ENCODE measurements at regions not wholly inside any gene's neighbourhood (a gene's known extent, or its start where the extent isn't known, plus 50 kb on each side); places are given as distances from the start of the nearest gene placed in this dataset.

DNA sequence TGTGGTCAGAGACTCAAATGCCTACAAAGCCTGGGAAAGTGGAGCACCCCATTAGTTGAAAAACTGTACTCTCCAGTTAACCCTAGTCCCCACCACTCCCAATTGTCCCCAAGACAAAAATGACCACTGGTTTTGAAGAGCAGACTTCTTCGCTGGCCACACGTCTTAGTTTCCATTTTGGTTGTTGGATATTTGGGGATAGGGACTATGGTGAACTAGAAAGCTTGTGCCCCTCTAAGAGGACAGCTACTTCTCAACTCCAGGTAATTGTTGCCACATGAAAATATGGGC lies 109.4 kb upstream of the SPRY4 start:
- DNase-seq (ENCODE audit: low spot score): no peak

DNA sequence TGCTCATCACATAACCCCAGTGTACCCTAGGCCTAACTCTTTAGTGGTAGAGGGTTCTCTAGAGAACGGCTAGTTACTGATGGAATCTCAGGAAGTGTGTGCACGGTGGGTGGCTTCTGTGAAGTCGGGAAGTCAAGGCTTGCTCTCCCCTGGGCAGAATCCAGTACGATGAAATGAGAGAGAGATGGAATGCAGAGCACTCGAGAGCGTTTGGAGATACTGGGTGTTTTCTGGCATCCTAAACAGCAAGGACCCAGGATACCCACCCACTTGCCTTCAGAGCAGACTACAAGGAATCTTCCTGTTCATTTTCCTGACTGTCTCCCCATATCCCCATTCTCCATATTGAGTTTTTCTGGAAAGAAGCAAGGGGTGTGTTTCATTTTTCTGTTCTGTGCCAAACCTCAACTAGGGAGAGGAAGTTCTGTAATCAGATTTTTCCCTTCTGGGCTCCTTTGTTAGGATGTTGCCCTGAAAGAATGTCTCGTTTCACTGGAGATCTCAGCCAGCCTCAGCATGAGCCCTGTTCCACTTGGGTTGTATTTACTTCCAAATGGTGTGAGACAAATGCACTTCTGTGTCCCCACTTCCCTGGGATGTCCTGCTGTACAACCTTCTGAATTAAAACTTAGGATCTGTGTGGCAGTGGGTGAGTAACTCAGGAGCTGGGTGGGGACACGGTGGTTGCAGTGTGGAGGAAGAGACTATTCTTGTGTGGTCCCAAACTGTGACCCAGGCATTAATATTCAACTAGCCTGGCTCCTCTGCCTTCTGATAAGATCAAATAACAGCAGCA lies 108.9 kb upstream of the SPRY4 start:
- peak; percentile 26 for DNase-seq (ENCODE audit: low spot score)

DNA sequence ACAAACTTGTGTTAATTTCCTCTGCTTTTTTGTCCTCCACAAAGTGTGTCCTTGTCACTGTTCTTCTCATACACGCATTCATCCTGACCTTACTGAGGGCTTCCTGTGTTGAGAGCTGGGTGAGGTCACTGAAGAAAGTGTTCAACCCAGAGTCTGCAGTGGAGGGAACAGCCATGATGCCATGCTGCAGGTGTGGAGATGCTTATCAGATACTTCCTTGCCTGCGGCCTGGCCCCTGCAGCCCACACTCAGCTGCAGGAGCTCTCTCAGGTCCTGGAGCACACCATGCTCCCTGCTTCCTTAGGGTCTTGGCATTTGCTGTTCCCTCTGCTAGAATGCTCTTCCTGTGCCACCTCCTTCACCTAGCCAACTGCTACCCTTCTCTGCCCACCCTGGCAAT lies 108.1 kb upstream of the SPRY4 start:
- peak; percentile 49 for DNase-seq (ENCODE audit: low spot score)

DNA sequence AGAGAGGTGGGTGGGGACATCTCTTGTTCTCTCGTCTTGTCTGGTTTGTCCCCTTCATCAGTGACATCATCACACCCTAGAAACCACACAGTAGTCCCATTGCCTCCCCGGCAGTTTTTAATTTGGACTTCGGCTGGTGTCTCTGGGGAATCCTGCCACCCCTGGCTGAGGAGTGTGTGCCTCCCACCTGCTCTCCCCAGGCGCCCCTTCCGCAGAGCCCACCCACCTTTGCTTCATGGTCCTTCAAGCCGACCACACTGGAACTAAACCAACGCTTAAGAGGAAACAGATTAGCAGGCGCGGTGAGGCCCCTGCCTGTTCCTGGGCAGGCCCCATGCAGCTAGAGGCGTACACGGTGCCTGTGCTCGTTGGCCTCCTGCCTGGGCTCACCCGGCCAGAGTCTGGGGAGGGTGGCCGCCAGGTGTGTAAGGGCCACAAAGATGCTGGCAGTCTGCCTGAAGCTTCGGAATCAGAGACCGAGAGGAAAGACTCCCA lies 107.6 kb upstream of the SPRY4 start:
- no peak for DNase-seq (ENCODE audit: low spot score)

DNA sequence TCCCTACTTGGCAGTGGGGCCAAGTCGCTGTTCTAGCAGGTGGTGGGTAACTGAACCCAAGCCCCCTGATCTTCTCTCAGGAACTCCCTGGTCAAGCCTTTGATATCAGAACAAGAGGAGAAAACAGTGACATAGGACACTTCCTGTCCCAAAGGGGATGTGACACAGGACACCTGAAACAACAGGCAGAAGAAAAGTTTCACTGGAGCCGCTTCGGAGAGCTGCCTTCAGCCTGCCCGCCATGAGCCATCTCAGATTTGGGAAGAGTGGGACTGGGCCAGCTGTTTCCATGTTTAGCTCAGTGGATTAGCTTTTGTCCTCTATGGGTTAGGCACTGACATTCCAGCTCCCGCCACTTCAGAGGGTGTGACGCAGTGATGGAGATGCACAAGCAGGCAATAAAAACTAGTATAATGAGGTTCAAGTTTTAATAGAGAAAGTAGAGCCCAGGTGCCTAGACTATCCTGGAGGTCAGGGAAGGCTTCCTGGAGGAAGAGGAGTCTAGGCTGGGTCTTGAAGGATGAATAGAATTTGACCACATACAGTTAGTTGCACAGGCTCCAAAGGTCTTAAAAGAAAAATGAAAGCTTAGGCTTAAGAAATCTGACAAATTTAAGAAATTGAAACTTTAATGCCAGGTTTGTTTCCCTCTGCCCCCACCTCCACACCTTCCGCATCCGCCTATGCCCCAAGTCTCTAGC lies 104.1 kb upstream of the SPRY4 start:
- DNase-seq (ENCODE audit: low spot score): no peak

DNA sequence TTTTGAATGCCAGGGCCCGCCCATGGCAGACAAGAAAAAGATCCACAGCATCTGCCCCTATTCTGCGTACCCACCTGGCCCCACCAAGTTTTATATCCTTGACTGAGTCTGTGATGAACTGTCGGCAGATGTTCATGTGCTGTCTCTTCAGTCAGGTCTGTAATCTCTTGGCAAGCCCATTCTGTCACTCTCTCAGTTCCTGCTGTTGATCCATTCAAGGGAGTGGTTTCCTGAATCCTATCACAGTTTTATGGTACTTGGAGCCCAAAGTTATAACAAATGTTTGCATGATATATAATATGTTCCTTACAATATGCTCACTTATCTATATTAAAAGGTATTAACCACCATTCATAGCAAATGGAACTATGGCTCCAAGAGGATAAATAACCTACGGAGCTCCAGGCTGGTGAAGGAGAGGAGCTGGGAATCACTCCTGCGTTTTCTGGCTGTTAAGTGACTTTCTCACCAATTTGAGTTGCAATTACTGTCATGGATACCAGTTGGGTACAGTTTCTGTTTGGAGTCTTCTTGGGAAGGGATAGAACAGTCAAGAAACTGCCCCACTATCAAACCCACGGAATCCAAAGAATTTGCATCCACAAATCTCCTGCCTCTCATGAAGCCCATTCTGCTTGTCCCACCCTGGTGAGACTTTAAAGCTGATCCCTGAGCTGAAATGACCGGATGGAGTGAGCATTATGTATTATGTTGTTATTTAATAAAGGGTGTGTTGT lies 103.4 kb upstream of the SPRY4 start:
- no peak for DNase-seq (ENCODE audit: low spot score)

DNA sequence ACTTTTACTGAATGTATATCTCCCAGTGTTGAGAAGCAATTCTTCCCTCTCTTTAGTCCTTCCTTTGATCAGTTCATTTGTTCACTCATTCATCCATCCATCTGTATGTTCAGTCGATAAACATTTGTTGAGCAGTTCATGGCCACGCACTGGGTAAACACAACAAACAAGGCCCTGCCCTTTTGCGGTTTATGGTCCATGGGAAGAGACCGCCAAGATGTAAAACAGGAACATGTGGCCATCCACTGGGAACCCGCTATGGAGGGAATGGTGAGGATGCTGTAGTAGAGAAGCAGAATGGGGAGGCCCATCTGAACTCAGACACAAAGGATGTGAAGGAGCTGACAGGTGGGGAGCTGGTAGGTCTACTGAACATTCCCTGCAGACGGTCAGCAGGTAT lies 102.7 kb upstream of the SPRY4 start:
- no peak for DNase-seq (ENCODE audit: low spot score)

DNA sequence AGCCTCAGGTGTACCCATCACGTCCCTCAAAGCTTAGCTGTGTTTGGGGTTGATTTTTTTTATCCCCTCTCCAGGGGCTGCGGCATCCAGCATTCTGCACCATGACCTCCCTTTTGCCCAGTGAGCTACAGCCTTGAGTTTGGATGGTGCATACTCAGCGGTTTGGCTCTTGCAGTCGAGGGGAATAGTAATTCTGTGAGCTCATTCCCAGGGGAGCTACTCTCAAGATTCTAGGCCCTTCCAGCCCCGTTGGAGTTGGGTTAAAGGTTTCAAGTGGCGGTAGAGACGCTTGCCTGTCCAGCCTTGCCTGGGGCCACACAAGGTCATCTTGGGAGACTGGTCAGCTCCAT lies 102.2 kb upstream of the SPRY4 start:
- no peak for DNase-seq (ENCODE audit: low spot score)

DNA sequence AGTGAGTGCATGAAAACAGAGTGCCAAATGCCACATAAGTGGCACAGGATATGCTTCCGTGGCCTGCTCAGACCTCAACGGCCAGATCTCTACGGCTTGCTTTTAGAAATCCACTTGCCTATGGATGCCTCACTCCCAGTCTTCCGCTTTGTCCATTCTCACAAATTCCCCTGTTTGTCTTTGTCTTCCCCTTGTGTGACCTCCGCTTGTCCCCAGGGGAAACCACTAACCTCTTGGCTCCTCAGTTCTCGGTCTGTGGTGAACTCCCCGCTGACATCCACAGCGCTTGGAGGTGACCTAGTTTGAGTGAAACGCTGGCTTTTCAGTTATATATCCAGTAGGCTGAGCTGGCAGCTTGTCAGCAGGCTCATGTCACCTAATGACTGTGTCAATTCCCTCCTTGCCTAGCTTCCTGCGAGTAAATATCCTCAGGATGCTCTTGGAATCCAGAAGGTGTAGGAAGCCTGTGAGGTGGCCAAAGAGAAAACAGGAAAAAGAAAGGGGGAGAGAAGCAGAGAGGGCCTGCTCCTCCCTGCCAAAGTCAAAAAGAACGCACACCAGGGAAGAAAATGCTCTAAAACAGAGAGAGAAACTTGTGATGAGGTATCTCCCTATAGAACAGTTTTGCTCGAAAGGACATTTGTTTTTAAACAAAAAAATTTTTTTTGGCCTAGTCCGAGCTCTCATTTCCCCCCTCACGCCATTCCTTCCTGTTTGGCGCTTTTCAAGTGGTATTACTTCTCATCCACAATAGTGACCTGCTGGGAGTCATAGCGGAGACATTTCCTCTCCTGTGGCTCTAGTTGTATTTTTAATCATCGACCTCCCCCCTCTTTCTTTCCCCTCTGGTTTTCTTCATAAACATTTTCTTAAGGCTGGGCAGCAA lies 101.6 kb upstream of the SPRY4 start:
- no peak for DNase-seq (ENCODE audit: low spot score)

DNA sequence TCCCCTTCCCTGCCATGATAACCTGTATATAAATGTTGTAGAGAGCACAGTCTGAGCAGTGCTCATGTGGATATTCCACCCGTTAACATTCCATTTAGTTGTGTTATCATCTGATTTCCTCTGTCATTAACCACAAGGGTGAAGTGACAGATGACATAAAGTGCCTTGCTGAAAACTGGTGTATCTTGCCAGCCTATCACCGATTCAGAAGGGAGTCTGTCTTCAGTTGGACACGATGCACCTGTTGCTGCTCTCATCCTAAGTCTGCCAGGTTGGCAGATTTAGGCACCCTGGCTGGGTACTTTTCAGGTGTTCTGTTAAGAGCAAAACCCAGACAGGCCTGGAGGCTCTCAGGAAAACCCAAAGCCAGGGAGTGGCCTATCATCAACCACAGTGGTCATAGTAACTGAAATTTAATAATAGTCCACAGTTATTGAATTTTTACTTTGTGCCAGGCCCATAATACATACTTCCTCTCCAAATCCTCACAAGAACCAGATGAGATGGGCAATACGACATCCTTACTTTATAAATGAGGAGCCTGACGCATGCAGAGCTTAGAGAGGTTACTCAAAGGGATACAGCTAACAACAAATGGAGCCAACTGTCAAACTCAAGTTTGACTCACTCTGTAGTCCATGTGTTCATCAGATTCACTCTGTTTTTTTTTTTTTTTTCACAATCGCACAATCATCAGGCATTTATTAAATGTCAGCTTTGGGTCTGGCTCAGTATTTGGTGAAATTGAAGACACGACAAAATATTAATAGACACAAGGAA lies 100.7 kb upstream of the SPRY4 start:
- DNase-seq (ENCODE audit: low spot score): no peak

DNA sequence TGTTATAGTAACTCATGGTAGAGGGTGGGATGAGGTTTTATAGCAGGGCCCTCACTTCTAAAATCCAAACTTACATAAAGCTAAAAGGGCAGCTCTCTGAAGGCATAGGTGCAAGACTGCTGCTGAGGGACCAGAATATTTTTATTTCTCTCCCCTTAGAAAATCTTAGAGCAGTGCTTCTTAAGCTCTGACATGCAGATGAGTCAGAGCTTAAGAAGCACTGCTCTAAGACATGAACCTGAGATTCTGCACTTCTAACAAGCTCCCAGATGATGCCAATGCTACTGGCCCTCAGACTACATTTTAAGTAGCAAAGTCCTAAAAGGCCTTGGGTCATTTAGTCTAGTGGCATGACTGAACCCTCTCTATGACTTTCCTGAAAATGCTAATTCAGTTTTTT lies 97.6 kb upstream of the SPRY4 start:
- no peak for DNase-seq (ENCODE audit: low spot score)

DNA sequence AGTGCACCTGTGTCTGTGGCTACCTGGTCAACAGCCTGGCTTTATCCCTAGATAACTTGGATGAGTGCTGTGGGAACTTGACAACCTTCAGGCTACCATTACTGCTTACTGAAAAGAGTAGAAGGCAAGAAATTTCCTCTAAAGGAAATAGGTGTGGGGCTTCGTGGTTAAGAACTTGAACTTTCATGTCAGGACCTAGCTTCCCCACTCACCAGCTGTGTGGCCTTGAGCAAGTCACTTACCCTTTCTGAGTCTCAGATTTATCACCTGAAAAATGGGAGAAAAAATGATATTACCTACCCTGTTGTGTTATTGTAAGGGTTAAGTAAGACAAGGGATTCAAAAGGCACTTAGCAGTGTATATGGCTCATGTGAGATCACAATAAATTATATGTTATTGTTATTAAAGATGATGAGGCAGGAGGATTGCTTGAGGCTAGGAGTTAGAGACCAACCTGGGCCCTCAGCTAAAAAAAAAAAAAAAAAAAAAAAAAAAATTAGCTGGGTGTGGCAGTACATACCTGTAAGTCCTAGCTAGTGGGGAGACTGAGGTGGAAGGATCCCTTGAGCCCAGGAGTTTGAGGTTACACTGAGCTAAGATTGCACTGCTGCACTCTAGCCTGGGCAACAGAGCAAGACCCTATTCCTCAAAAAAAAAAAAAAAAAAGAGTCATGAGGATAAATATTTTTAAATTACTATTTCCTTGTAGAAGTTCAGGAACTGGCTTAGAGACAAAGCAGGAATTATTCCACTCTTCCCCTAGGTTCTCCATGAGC lies 97.0 kb upstream of the SPRY4 start:
- DNase-seq (ENCODE audit: low spot score): no peak

DNA sequence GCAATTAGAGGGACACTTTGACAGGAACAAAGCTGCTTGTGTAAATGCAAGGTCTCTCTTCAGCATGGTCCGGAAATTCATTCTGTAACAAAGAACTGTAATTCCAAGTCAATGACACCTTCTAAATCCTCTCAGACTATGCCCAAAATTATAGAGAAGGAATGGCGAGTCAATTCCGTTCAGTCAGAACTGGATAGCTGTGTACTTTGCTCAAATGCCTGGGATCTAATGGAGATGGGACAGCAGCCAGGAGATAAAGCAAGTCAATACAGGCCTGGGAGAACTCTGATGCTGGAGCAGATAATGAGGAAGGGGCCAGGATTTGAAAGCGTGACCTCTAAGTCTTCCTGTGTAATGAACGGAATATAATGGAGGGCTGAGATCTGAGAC lies 96.4 kb upstream of the SPRY4 start:
- DNase-seq (ENCODE audit: low spot score): no peak

DNA sequence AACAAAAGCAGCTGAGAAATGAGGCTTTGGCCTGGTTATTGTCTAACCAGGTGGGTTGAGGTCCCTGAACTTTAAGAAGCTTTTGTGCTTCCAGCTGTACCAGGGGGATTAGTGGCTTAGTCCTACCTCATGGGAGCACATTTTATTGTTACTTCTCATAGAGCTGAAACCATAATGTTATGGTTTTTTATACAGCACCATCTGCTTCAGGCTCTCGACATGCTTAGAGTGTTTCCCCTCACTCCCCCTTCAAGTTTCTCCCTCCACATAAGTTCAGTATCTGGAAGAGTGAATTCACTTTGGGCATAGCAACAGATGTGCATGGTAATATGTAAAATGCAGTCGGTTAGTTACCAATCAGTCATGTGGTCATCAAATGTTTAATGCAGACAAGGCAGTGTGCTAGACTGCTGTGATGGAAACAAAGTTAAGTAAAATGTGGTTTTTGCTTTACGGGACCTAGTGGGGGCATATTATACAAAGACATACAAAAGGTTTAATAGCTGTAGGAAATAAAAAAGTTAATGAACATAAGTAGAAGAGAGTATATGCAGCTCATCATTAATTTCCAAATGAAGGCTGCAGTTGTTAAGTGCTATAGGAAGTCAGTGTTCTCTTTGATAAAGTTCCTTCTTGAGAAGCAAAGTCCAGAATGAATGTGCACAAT lies 95.9 kb upstream of the SPRY4 start:
- no peak for DNase-seq (ENCODE audit: low spot score)

DNA sequence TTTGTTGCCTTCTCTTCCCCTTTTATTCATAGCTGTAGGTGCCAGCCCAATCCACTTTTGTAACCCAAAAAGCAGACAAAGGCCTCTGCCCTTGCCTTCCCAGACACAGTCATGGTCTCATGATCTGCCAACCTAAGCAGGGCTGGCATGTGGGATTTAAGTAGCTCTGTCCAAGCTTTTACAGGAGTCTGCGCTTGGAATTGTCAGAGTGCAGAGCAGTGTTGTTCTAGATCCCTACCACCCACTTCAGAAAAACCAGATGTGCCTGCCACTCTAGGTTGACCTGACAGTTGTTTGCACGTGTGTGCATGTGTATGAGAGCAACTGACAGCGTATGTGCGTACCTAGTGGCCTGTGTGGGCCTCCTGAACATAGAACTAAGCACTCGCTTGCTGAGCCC lies 87.8 kb upstream of the SPRY4 start:
- no peak for DNase-seq (ENCODE audit: low spot score)

DNA sequence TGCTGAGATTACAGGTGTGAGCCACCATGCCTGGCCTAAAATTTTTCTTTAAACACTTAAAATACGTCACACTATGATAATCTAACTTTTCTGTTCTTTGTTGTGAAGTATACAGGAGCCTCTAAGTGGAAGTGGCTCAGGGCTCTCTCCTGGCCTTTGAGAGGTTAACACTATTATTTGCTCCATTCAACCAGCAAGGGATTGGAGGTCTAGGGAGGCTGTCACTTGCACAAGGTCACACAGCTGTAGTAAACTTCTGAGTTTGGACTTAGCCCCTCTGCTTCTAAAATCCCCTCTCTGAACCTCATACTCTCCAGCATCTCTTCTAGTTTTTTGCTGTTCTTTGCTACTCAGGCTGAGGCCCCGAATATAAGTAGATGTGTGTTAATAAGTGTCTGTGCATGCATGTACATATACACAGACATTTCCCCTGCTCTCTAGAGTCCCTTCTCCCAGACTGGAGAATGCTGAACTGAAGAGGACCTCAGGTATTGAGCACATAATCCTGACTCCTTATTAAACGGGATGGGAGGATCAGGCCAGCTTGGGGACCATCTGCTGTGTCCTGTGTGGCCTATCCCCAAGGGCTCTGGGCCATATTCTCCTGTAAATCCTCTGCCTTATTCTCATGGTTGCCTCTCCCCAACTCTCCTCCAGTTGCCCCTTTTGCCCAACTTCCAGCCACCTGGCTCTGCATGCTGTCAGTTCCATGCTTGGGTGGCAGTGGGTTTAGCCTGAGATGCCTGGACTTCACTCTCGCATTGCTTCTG lies 87.0 kb upstream of the SPRY4 start:
- DNase-seq (ENCODE audit: low spot score): no peak

DNA sequence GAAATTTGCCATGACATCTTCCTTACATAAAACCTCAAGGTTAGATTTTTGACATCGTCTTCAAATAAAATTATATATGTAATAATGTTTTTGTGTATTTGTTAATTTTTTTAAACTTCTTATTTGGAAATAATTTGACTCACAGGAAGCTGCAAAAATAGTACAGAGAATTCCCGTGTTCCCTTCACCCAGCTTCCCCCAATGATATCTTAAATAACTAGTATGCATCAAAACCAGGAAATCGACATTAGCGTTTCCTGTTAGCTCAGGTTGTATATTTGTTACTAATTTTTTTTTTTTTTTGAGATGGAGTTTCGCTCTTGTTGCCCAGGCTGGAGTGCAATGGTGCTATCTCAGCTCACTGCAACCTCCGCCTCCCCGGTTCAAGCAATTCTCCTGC lies 86.3 kb upstream of the SPRY4 start:
- no peak for DNase-seq (ENCODE audit: low spot score)

DNA sequence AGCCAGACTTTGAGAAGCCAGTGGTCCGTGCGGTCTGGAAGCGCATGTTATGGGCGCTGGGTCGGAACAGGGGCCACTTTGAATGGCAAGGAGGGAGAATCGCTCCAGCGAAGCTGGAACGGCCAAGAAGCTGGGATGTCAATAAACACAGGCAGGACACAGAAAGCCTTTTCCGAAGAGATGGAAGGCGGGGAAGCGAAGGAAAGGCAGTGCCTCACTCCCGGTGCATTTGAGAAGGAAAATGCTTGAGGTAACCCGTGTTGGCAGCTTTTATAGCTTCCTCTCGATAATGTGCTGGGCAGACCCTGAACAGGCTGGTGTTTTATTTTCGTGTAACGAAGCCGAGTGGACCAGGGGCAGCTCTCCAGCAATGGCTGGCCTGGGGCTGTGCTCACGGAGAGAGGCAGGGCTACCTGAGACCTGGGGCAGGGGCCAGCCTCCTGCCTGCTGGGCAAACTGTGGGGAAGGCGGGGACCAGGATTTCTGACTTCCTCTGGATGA lies 84.2 kb upstream of the SPRY4 start:
- no peak for DNase-seq (ENCODE audit: low spot score)

DNA sequence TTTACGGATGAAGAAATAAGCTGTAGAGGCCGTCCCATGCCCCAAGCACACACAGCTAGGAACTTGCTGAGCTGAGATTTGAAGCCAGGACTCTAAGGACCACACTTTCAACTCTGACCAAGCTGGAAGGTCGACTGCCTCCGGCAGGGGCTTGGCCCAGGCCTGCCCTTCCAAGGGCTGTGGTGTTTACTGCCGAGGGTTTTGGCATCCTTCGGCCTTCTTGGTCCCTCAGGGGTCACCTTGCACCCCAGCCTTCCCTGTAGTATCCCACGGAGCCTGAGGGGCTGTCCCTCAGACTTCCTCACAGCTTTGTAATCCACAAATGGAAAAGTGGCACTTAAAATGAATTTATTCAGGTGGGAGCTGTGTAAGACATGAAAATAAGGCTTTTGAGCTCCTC lies 83.7 kb upstream of the SPRY4 start:
- DNase-seq (ENCODE audit: low spot score): no peak
